ENCODE measurements at regions not wholly inside any gene's neighbourhood (a gene's known extent, or its start where the extent isn't known, plus 50 kb on each side); places are given as distances from the start of the nearest gene placed in this dataset.

DNA sequence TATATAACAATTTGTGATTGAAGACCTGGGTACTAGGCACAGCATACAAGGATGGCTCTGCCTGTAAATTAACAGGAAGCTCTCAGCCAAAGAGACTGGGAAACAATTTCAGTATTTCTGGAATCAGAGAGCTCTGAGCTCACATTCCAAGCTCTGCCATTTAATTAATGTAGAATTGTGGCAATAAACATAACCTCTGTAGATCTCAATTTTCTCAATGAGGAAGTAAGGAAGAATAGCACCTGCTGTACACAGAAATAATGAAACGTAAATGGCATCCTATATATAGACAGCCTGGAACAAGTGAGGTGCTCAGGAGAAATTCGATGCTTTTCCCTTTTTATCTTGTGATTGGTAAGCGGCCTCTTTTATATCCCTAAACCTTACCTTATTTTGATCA, 538.5 kb upstream of the JAG1 start:
- DNase-seq (ENCODE audit: low spot score): no peak

DNA sequence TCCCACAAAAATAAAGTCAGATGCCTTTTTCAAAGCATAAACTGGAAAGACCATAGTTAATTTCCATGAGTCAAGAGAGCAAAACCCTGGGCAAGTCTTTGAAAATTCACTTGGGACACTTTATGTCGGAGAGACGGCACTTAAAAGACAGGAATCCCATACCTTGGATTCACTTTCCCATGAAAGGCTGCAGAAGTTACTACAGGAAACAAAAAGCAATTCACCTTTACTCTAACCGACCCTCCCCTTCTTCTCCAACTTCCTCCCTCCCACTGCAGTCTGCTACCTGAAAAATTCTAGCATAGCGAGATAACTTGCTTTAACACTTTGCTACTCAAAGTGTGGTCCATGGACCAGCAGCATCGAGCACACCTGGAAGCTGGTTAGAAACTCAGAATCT, 539.1 kb upstream of the JAG1 start:
- no peak for DNase-seq (ENCODE audit: low spot score)

DNA sequence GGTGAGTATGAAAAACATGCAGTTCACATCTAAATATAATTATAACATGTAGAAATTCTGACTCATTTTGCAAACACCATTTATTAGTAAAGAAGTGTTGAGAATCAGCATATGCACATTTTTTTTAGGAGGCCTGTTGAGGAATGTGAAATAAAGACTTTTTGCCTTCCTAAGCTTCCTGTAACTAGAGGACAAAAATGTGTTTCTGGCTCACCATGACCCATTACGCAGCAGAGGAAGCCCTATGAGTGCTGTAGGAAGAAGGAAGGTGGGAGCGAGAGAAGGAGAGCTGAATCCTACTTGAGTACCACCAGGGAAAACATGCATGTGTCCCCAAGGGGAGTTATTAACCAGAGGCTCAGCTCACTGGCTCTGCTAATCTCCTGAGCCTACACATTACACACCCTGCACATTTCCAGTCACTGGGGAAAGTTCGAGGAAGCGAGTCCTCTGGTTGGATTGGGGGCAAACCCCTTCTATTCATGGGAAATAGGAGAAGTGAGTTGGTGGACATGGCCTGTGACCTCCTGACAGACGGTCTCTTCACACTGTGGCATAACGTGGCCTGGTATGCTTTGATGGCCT, 540.5 kb upstream of the JAG1 start:
- no peak for DNase-seq (ENCODE audit: low spot score)

DNA sequence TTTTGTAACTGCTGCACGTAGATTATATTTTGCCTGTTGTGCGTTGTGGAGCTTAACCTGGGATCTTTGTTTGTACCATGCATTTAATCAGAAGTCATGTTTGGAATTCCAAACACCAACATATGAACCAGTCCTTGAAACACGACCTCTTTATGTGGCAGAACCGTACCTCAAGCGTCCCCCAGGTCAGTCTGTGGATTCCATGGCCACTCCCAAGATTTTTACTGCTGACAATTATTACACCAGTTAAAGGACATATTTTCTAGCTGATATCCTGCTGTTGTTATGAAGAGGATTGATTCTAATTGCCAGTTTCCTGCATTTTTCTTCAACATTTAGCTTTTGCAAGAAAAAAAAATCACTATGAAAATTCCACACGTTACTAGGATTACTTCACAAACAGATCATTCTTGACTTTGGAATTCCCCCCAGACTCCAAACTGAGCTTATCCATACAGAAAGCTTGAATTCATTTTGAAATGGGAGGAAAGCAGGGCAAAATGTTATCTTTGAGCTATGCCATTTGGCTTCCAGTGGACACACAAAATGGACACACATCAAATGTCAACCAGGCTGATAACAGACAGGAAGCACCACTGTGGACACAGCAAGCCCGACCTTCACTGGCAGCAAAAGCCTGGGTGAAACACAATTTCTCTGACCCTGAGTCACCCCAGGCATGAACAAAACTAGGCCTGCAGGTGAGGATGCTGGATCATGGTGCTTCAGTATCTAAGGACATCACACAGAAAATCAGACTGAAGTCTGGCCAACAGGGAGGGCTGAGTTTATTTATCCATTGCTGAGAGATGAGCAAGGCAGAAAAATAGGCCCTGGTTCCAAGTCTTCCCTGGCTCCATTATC, 542.9 kb upstream of the JAG1 start:
- no peak for DNase-seq (ENCODE audit: low spot score)

DNA sequence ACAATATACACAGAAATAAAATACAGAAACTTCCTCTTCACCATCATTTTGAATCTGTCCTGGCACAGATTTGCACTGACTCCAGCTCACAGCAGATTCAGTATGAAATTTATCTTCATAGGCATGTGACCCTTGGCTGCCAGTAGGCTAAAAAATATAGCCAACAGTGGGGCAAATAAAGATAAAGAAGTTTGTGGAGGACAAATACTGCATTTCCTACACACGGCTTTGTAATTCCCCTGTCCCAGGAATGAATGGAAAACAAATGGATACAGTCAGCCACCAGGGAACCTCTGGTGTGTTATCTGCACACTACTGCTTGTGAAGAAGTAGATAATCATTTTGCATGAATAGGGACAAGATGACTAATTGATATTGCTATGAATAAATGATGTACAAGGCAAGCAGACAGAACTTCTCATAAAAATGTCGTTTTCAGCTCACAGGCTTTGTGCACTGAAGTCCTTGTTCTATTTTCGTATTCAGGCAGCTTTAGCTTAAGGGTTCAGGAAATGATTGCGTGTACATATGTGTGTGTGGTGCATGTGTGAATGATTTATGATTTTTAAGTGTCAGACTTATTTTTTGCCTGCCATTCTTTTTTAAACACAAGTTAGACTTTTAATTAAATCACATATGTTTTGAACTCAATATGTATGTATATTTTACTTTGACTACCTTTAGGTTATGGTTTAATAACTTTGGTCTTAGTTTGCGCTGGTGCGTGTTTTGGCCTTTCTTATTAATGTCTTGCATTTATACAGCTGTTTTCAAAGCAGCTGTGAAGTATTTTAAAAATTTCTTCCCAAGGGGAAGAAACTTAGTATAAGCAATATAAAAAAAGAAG, 543.8 kb upstream of the JAG1 start:
- no peak for DNase-seq (ENCODE audit: low spot score)

DNA sequence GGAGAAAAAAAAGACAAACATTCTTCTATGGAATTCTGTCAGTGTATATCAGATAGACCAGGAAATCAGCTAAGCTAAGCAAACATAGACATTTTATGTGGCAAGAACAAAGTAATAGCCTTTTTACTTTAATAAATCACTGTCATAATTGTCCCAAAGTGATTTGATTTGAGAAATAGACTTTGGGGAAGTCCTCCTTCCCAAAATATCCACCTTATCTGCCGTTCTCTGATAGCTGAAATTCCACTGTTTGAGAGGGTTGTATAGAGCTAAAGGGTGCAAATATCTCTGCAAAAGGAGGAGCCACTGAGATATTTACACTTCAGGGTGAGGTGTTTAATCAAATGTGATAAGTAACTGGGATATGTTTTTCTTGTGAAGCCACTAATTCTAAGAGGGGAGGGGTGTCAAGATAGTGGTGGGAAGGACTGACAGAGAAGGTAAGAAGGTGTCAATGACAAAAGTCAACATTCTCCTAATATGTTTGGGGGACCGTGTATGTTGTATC, 544.4 kb upstream of the JAG1 start:
- DNase-seq (ENCODE audit: low spot score): no peak

DNA sequence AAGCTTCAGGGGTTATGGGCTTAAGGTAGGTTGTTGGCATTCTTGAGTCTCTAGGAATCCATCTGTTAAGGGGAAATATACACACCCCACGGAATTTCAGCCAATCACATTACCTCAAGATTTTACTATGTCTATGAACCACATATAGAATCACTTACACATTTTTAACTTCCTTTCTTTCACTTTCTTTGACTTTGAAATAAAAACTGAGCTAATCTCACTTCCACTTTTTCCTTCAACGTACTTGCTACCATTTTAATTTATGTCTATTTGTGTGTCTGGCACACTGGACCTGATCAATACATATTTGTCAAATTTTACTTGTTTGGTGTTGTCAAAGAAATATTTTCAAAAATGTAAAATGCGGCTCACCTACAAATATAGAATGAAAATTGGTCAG, 545.4 kb upstream of the JAG1 start:
- DNase-seq (ENCODE audit: low spot score): no peak

DNA sequence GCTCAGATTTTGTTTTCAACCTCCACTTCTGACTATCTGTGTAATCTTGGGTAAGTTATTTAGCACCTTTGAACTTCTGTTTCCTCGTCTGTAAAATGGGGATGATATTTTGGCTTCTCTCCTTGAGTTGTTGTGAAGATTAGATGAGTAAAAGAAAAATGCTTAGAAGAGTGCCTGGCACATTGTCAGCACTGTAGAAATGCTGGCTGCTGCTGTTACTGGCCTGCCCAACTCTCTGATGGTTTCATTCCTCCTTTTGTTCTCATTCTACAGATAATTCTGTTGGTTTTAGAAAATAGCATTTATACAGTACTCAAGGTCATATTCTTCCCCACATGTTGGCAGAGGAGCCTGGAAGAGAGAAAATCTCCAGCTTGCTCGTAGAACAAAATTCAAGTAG, 547.2 kb upstream of the JAG1 start:
- no peak for DNase-seq (ENCODE audit: low spot score)

DNA sequence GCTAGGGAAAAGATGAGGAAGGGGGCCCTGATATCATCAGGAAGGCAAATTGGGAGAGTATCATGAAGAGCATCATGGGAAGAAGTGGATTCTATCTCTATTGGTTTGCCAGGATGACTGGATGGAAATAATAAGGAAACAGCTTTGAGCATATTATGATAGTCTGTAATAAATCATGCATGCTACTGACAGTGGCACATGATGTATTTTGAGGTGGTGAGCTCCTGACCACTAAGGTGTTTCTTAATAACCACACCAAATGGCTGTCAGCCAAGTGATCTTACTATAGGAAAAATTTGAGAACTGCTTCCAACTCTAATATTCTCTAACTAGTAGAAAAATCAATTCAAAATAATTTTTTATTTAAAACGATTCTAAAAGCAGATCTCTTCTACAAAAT, 548.4 kb upstream of the JAG1 start:
- DNase-seq (ENCODE audit: low spot score): no peak

DNA sequence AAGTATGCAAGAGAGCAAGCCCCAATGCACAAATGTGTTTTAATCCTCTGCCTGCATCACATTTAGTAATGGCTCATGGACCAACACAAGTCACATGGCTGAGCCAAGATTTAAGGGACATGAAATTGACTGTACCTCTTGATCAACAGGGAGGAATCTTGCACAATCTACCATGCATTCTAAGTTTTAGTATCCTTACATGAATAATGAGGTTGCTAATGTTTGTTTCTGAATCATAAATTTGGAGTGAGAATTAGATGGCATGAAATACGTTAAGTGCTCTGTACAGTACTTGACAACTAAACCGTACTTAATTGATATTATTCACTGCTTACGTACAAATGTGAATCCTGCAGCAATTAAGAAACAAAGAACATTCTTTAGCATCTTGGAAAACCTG, 553.8 kb upstream of the JAG1 start:
- DNase-seq (ENCODE audit: low spot score): no peak

DNA sequence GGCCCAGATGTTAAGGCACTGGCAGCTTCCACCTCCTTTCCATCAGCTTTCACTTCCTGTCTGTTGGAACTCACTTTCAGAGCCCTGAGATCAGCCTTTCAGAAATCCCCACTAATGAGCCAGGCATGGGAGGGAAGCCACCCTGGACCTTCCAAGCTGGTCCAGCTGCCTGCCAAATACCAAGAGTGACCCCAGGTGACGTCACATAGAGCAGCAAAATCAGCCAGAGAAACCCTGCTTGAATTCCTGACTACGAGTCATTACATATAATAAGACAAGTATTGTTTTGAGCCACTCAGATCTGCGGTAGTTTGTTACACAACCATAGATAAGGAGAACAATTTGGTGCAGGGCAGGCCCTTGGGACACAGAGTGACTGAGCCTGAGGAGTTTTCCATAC, 556.0 kb upstream of the JAG1 start:
- no peak for DNase-seq (ENCODE audit: low spot score)

DNA sequence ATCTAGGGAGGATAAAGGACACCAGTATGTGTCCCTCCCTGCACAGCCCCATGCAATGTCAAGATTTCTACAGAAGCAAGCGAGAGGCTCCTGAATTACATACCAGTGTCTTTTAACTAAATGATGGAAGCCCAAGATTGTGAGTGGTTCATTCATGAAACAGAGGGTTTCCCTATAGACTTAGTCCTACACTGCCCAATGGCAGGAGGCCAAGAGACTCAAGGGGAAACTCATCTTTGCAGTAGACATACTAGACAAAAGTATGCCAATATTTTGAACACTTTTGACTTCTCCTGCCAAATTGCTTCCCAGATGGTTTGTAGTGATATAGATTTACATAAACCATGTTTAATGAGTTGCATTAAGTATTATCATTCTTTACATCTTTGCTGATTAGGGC, 557.2 kb upstream of the JAG1 start:
- no peak for DNase-seq (ENCODE audit: low spot score)

DNA sequence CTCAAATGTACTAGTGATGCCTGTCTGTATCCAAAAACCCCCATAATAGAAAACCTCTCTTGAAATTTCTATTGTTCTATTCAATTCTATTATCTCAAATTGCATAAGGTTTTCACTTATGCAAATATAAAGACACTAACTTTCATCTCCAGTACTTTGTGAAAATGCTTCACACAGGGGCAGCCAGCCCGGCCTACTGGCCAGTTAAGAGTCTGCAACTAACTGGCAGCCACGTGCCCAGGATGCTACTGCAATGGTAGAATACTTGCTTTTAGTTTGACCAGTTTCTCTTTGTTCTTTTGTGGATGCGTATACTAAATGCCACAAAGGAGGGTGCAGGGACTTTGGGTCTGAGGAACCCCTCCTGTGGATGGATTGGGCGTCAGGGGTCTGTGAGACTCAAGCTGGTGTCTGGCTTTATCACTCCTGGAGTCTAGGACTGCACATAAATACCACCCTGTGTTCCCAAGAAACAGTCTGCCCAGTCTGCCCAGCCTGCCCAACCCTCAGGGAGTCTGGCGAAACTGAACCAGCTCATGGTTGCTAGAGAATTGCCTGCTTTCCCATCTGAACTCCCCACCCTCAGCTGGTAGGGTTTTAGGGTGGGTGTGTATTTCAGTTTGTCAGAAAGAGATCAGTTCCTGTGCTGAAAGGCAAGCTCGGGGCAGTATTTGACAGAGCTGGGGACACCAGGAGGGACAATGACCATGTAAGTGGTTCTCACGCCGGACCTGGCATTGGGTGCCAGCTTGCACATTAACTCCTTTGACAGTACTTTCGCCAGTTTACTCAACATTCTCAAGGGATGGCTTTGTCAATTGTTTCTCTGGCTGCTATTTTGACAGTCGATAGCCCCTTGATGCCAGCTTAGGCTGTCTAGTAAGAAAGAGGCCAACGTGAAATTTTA, 558.2 kb upstream of the JAG1 start:
- no peak for DNase-seq (ENCODE audit: low spot score)

DNA sequence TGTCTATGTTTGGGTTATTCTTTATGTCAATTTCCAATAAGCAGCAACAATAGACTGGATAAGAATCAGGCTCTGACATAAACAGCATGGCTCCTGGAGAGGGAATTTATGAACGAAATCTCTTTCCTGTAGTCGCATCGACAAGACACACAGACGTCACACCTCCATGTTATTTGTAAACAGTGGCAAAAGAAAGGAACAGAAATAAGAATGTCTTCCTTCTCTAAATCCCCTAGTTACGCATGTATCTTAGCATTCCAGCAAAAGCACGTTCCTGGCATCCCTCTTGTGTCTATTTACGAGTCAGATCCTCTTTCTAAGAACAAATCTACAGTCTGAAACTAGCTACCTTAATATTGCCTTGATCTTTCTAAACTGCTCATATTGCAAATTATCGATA, 559.1 kb upstream of the JAG1 start:
- DNase-seq (ENCODE audit: low spot score): no peak

DNA sequence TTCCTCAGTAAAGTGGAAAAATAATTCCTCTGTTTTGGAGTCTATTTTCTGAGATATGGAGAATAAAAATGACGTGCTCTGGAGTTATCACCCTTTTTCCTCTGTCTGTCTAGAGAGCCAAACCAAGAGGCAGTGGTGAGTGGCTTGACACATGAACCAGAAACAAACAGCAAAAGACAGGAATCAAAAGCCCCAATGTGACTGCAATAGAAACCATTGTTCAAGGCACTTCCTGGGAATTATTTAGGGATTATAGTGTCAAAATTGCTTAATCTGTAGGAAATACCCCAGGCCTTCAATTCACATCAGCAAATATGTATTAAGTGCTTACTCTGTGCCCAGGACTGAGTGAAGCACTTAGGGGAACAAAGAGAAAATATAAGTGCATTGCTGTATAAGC, 560.4 kb upstream of the JAG1 start:
- no peak for DNase-seq (ENCODE audit: low spot score)

DNA sequence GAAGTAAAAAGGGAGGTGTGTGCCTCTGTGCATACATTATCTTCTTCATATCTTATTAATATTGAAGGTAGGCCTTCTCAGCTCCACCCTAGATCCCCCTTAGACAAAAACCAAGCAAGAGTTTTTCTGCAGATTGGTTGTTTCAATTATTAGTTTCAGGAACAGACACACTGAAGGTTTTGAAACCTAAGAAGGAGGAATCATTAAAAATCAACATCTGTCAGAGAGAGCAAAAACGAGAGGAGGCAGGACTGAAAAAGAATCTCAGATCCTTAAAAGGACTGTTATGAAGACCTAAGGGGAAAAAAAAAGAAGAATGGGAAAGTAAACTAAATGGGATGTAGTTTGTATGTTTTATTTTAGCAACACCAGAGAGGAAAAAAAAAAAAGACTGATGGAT, 560.8 kb upstream of the JAG1 start:
- no peak for DNase-seq (ENCODE audit: low spot score)

DNA sequence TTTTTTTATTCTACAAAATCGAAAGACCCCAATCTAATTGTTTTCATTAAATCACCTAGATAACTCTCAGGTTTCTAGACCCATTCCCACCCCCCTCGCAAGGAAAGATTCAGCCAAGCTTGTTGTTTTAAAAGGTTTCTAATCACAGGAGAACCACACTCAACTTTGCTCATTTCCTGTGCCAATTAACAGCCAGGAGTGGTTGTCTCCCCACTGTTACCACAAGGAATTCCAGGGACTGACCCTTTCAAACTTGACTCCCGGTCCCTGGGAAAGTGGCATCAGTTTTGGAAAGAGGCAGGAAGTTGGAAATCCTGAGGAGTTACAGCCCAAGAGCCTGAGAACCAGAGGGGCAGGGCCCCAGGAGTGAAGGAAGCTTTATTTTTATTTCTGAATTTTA, 561.3 kb upstream of the JAG1 start:
- DNase-seq (ENCODE audit: low spot score): no peak

DNA sequence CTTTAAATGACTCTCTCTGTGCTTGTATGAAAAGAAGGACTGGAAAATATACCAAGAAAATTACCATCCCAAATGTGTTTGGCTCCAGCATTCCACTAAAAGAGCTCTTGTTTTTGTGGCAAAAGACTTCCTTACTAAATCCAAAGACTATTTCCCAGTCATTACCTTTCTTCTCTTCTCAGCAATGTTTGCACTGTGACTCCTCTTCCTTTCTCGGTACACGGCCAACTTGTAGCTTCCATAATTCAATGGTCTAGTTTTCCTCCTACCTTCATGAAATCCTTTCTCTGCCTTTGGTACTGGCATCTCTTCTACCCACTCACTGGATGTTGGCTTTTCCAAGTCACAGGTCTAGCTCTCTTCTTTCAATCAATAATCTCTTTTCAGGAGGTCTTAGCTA, 568.5 kb upstream of the JAG1 start:
- no peak for DNase-seq (ENCODE audit: low spot score)

DNA sequence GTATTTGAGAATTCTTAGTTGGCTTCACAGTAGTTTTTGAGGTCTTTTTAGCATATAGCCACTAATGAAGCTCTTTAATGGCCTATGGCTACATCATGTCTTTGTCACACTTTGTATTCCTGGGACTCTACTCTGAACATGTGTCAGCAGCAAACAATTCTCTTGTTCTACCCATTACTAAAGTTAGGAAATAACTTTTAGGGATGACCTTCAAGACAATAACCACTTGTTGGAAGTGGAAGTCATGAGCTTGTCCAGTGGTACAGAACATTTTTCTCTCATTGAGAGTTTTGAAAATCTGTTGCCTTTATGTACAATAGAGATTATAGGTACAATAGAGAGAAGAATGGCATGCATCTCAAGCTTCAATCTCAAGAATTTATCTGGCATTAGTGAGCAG, 571.6 kb upstream of the JAG1 start:
- DNase-seq (ENCODE audit: low spot score): no peak

DNA sequence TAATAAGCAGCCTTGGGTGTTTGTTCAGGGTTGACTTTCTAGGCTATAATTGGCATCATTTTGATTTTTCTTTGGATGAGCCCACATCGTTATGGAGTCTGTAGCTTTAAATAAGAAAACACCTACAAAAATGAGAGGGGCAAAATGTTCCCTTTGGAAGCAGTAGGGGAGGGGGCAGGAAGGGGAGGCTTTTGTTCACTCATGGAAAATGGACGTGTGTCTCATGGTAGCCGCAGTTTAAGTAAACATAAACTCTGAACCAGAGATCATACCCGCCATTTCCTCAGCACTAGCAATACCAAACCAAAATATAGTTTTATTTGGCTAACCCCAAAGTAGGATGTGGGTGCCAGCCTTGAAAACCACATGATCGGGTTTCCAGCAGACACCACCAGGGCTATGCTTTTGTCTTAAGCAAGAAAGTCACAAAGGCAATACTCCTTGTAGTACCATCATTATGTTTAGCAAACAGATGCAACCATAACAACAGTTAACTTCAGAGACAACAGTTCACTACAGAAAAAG, 572.5 kb upstream of the JAG1 start:
- DNase-seq (ENCODE audit: low spot score): no peak

Measured in putamen (tissue), 1 donor.